HG03095 (cell line): ENCODE measurements at regions not wholly inside any gene's neighbourhood (a gene's known extent, or its start where the extent isn't known, plus 50 kb on each side); places are given as distances from the start of the nearest gene placed in this dataset.

Experiments used
- ATAC-seq: cut with Tn5 transposase; IDR thresholded peaks from one replicate; pipeline ENCODE4 v1.9.1; 2021; ENCODE audit warnings: moderate library complexity; ENCODE audit not compliant: unreplicated experiment

GRCh38 chr2:128755695-128756364, 437.2 kb upstream of the HS6ST1 start:
- ATAC-seq, result no peak

- ATAC-seq, result no peak
Measured at GRCh38 chr2:128756365-128756717, 437.7 kb upstream of the HS6ST1 start.

GRCh38 chr2:128765811-128766210, 447.1 kb upstream of the HS6ST1 start:
- no peak for ATAC-seq

GRCh38 chr2:128768041-128768440, 449.4 kb upstream of the HS6ST1 start:
- ATAC-seq, result no peak

- ATAC-seq, result no peak
Measured at GRCh38 chr2:128769457-128770142, 450.9 kb upstream of the HS6ST1 start.

- ATAC-seq, result no peak
Measured at GRCh38 chr2:128770143-128771085, 451.7 kb upstream of the HS6ST1 start.

GRCh38 chr2:128771401-128771800, 452.7 kb upstream of the HS6ST1 start:
- ATAC-seq, result no peak

GRCh38 chr2:128772671-128773070, 454.0 kb upstream of the HS6ST1 start:
- ATAC-seq, result no peak

- ATAC-seq, result no peak
Measured at GRCh38 chr2:128773641-128774319, 455.1 kb upstream of the HS6ST1 start.

- no peak for ATAC-seq
Measured at GRCh38 chr2:128774320-128775216, 455.9 kb upstream of the HS6ST1 start.

GRCh38 chr2:128775217-128775913, 456.7 kb upstream of the HS6ST1 start:
- ATAC-seq, result no peak

- no peak for ATAC-seq
Measured at GRCh38 chr2:128775914-128776285, 457.2 kb upstream of the HS6ST1 start.

- no peak for ATAC-seq
Measured at GRCh38 chr2:128776461-128777195, 458.0 kb upstream of the HS6ST1 start.

GRCh38 chr2:128777196-128778035, 458.7 kb upstream of the HS6ST1 start:
- no peak for ATAC-seq

- no peak for ATAC-seq
Measured at GRCh38 chr2:128778843-128779242, 460.2 kb upstream of the HS6ST1 start.

GRCh38 chr2:128779301-128780095, 460.8 kb upstream of the HS6ST1 start:
- no peak for ATAC-seq

GRCh38 chr2:128780434-128781080, 461.9 kb upstream of the HS6ST1 start:
- ATAC-seq, result no peak
